Glomerular visceral epithelial cell (primary cell): ENCODE measurements at regions not wholly inside any gene's neighbourhood (a gene's known extent, or its start where the extent isn't known, plus 50 kb on each side); places are given as distances from the start of the nearest gene placed in this dataset.

Experiments
- DNase-seq: peaks from one replicate; pipeline ENCODE4 v3.0.0-alpha.2; 2016; ENCODE audit errors: extremely low spot score

DNA sequence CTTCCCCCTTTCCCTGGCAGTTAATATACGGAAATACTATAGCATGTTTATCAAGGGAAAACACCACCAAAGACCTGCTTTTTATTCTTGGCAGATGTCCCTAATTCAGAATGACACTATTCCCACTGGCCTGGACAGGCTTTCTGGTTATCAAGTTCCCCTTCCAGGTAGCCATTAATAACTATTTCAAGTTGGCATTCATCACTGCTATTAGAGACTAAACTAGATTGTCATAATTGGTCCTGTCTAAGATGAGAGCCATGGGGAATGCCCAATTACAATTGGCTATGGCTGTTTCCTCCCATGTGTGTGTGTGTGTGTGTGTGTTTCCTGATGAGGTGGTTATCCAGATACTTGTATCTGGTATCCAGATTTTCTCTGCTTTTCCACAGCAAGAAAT lies 608.1 kb downstream of the SQOR start:
- DNase-seq = no peak

DNA sequence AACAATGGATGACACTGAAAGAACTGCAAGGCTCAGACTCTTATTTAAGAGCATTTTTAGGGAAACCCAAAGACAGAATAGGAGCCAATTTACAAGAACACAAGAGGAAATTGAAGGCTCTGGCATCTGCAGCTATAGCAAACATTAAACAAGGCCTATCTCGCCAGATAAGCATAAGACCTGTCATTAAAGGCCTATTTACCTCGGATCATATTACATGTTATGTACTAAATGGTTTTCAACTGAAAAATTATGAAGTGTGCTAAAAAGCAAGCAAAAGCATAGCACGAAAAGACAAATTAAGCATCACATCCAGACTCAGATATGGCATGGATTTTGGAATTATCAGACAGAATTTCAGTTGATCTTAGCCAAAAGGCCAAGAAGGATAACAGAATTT lies 617.1 kb downstream of the SQOR start:
- no peak for DNase-seq

DNA sequence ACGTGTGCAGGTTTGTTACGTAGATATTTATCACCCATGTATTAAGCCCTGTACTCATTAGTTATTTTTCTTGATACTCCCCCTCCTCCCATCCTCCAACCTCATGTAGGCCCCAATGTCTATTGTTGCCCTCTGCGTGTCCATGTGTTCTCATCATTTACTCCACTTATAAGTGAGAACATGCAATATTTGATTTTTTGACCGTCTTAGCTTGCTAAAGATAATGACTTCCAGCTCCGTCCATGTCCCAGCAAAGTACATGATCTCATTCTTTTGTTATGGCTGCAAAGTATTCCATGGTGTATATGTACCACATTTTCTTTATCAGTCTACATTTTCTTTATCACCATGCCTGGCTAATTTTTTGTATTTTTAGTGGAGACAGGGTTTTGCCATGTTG lies 623.2 kb downstream of the SQOR start:
- DNase-seq = no peak

DNA sequence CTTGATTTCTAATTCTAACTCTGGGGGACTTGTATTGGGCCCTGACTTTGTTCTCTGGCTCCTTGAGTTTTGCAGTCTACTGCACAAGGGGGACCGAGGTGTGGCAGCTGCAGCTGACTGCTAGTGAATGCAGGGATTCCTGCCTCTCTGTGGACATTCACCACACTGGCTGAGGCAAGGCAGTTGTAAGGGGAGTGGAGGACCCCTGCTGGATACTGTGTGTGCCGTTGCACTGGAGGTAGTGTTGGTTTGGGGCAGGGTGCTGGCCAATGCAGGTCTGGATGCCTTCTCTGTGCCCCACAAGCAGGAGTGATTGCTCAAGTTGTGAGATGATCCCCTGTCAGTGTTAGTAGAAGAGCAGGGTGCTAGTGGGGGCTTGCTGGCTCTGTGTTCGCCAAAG lies 626.1 kb downstream of the SQOR start:
- no peak for DNase-seq

DNA sequence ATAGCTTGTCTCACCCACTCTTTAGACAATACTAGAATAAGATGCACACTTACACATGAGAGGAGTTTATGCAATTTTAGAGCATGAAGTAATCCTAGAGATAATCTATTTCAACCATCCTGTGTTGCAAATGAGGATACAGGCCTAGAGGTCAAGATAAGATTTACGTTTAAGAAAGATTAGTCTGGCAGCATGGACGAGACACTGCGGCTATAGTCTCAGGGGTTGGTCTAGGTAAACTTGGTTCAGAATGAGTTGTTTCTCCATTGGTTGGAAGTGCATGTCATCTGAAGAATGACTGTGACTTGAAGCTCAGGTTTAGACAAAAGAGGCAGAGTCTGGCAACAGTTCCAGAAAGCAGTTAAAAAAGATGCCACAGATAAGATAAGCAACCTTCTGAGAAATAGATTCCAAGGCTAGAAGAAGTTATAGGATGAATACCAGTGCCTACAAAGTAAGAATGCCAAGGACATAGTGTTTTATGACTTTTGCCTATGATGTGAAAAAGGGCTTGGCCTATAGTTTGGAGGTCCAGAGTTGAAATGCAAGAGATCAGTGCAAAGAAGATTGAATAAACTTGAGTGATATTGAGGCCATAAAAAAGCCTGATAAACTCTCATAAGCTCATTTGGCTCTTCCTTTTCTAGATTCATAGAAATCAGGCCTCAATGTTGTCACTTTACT lies 631.0 kb downstream of the SQOR start:
- no peak for DNase-seq

DNA sequence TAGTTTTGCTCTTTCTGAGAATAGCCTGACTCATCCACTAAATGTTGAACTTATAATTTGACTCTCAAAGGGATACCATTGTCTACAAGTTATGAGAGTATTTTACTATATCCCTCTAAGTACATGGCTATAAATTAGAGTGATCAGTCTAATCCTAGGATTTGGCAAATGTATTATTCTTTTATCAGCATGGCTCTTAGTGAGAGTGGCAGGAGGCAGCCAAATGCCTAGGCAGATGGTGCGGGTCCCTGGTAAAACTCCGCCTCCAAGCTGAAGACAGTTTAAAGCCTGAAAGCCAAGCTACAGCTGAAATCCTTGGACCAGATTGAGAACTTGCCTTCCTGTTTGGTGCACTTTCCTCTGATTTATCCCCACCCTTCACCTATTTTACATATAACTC lies 631.8 kb downstream of the SQOR start:
- DNase-seq = no peak

DNA sequence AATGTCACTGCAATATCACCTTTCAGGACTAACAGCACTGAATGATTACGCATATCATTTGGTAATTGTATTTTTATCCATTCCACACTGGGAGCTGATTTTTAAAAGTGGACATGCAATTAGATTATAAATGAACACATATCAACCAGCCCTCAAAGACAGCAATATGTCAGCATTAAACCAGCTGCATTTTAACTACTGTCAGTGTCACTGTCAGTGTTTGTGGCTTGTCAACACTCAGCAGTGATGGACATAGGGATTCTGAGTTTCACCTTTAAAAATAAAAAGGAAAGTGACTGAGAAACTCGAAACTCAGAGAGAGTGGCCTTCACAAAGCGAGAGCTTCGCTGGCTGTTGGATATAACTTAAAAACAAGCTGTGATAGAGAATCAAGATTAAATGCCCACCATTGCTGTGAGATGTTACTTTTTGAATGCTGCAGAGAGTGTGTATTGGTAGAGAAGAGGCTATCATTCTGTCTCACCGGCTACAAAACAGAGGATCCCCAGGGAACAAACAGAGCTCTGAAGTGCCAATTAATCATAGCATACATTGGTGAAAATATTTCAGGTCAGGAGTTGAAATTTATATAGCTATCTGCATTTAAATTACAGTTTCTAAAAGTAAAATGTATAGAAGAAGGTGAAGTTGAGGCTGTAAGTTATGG lies 635.8 kb downstream of the SQOR start:
- no peak for DNase-seq

DNA sequence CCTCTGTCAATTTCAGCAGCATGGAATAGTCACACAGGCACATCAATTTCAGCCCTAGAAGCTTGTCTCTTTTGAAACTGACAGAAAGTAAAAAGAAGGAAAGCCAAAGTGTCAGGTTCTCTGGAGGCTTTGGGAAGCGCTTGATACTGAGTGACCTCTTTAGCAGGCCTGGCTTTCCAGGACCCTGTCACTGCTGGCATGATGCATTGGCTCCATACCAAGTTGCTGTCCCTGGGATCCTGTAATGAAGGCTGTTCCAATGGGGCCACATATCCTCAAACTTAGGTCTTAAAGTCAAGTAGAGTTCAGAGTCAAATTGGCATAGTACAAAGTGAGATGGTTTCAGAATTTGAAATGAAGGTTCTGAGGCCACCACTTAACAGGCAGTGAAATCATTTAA lies 640.9 kb downstream of the SQOR start:
- DNase-seq = no peak

DNA sequence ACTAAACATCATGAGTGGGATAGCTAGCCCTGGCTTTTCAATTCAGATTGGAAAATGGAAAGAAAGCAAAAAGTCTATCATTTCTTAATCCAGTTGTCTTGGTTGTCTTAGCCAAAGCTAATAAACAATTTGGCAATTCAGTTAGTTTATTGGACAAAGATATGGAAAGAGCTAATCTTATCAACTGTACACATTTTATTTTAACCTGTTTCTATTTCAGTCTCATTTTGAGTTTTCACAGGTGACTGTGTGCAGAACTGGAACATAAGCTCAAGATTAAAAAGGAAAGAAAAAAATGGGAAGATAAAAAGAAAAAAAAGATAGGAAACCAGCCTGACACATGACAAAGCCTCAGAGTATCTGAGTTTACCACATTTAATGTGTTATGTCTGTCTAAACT lies 642.6 kb downstream of the SQOR start:
- DNase-seq = no peak

DNA sequence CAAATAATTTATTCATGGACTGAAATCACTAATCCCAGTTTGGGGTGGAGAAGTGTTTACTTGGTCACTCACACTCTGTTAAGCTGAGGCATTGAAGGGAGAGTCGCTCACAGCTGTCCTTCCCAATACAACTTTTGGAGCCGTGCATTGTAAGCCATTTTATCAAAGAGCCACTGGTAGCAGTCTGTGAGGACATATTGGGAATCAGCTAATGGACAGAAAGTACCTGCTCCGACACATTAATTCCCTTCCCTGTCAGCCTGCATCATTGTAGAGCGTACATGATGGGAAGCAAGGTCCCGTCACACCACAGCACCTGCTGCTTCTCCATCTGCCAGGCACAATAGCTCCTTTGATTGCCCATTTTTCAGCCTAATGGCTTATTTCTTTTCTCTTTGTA lies 643.2 kb downstream of the SQOR start:
- DNase-seq = no peak

DNA sequence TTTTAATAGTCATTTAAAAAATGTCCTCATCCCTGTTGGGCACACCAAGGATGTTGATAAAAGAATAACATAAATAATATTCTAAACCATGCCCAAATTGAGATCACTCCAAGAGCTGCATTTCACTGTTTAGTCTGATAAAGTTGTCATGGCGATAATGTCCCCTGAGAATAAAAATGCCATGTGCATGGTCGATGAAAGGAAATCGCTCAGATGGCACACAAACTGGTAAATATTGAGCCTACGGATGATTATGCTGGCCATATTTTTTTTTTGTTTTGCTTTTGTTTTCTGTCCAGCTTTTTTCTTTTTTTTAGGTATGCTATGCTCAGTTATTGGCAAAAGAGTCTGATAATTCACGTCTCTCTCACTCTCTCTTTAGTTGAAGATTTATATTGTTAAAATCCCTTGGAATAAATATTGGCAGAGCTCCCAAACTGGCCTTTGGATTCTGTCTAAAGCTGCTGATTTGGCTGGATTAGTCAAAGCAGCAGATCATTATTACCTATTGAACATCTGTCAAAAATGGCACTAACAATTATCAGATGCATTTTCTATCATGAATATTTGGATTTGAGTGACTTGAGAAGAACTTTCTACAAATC lies 643.8 kb downstream of the SQOR start:
- no peak for DNase-seq

DNA sequence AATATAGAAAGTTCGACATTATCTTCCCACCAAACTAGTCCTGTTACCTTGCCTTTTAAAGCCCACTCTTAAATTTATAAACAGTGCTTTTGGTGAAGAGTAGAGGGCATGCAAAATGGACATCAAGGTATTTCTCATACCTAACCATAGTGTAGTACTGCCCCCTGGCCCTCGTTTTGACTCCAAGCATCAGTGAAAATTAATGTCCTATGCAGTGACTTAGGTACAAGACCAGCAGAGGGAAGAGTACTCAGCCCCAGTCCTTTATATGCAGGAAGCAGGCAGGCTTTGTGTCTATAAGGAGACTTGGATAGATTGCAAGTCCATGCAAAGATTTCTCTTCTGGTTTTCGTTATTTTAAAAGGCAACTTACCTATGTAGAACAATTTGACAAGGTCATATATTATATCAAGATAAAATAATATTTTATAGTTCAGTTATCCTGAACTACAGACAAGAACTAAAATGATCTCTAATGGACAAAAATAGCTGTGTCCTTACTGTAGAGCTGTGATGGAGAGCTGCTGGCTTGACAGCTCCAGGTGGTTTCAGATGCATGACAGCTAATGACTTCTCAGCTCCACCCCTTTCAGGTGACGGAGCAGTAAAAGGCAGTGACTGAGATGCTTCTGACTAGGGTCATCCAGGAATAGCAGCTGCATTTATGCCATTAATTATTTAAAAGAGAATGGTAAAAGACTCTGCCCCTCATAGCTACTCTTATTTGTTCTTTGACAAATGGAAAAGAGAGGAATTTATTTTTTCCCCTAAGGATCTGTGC lies 646.1 kb downstream of the SQOR start:
- no peak for DNase-seq

DNA sequence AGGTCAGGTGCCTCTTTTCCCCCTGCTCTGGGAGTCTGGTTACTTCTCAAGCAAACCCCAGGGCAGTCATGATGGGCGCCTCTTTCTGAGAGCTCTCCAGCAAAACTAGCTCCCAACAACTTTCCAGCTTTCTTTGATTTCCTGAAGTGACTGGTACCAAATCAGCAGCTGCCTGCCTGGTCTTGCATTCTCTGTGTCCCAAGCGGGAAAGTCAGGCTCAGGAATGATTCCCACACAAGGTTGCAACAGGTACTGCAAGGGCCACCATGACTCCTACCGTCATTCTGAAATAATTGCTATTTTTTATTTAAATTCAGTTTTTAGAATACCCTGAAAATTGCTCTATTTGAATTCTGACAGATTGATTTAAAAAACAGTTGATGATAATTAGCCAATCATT lies 658.7 kb downstream of the SQOR start:
- DNase-seq = no peak

DNA sequence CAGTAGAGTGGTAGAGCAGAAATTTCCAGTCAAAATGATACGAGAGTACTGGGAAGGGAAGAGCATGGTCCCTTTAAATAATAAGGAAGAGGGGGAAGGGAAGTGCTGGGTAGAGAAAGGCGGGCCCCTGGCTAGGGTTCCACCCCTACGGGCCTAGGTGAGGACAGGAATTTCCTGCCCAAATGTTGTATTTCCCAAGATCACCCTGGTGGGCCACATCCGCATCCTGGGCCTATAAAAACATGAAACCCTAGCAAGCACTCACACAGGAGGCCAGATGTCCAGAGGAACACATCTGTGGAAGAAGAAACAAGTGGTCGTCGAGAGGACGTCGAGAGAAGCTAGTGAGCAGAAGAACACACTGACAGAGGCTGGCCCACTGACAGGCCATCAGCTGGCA lies 661.2 kb downstream of the SQOR start:
- no peak for DNase-seq

DNA sequence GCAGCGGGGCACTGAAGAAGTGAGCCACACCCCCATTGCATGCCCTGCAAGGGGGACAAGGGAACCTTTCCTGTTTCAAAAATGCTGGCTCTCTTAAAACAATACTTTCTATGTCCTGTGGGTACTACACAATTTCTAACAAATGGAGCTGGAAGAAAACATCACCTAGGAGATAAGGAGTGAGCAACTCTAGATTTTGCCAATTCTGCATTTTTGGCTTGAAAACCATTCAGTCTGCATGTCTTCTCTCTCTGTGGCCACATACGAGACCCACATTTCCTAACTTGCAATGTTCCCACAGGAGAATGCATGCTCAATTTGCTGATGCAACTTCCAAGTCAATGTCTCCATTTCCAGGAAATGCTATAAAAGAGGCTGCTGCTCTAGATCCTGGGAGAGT lies 662.0 kb downstream of the SQOR start:
- DNase-seq = no peak

DNA sequence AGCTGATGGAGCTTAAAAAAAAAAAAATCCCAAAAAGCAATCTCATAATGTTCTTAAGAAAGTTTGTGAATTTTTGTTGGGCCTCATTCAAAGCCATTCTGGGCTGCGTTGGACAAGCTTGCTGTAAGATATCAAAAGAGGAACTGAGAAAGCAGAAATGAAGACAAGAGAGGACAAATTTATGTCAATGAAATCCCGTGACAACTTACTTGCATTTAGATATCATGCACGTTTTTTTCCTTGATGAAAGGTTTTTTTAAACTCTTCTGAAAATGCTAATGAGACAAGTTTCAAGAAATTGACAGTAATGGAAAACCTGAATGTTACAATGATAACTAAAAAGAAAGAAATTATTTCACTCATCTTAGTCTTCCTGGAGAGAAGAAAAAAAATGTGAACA lies 662.9 kb downstream of the SQOR start:
- DNase-seq = no peak

DNA sequence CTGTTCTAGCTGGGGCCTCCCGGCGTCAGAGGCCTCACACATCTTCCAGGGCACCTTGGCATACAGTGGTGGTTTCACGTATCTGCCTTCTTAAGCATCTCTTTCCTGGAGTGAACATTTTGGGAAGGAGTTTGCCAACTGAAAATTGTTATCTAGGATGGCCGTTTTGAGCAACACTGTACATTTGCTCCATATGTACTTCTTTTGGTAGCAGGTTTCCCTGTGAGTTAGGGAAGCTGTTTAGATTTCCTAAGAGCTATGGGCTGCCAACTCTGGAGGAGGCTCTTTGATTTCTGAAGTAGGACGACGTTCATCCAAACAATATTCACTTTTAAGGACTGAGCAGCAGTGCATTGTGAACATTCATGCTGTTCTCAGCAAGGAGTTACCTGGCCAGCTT lies 665.9 kb downstream of the SQOR start:
- no peak for DNase-seq

DNA sequence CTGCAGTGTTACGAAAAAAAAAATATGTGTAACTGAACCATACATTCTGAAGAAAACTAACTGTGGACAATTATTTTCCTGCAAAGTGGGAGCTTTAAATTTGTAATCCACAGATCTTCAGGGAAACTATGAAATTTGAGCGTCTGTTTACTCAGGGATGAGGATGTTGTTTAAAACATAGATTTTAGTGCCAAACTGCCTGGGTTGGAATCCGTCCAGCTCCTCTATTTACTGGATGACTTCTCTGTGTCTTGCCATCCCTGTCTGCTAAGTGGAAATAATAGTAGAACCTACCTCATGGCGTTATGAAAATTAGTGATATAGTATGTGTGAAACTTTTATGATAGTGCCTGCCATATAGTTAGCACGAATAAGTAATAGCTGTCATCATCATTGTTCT lies 666.5 kb downstream of the SQOR start:
- DNase-seq = no peak

DNA sequence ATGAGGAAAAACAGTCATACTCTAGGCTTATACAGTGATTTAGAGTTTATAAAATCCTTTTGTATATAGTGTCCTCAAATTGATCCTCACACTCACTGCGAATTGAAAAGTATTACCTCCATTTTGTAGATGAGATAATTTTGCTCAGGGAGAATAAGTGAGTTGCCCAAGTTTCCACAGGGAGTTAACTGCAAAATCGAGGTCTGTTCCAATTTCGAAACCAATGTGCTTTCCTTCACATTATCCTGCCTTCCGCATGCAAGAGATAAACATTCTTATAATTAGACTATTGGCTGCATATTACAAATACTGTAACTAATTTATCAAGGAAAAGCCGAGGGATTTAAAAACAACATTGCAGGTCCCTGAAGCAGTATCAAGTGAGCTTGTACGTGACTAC lies 667.0 kb downstream of the SQOR start:
- no peak for DNase-seq

DNA sequence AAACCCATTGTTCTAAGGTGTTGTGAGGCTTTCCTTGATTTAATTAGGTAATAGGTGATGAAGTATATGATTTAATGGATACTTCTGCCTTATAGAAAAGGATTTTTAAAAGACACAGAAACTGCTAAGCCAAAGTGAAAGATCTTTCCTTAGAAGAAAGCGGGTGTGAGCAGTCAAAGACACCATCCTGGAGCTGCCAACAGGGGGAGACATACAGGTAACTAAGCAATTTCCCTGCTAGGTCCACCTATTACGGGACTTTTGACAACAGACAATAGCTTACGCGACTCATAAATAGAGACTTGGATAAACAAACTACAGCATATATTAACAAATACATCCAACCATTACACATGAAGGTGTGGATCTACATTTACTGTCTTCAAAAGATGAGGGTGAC lies 669.5 kb downstream of the SQOR start:
- no peak for DNase-seq

DNA sequence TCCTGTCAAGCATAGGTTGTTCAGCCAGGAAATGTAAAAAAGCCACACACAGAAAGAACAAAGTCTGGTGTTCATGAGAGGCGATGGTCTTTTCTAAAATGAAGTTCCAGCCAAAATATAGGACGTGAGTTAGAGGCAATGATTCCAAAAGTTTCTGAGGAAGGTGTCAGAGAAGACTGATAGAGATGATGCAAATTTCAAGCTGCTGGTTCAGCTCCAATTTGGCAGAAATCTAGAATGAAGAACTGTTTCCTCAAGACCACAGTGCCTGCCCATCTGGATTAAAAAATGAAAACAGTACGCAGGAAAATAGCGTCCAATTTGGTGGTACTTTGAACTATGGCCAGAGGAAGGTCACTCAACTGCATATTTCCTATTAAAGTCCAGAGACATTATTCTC lies 672.9 kb downstream of the SQOR start:
- no peak for DNase-seq

DNA sequence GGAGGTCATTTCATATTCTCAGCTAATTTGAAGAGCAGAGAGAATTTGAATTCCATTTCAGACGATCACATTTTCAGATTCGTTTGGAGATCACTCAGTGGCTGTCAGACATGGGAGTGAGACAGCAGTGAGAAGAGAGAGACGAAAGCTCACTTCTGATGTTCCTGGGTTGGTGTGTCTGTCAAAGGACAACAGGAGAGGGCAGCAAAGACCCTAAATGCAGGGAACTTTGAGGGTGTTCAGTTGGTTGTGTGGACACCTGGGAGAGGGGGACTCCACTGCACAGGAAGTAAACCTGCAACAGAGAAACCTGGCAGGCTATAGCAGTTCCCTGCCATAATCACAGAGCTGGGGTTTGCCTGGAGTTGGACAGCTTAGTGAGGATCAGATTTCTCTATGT lies 675.1 kb downstream of the SQOR start:
- DNase-seq = no peak
